Sigmoid colon (tissue), 6 donors: ENCODE measurements at regions not wholly inside any gene's neighbourhood (a gene's known extent, or its start where the extent isn't known, plus 50 kb on each side); places are given as distances from the start of the nearest gene placed in this dataset.

Experiments used
- DNase-seq: peaks from one replicate; pipeline ENCODE4 v3.0.0-alpha.2; 2019
- H3K27ac ChIP-seq, 4 donors: fragments of 200-600 bp; sonication (generic); one replicate each; pipeline ENCODE4 v1.5.1; 2016 to 2019; ENCODE audit warnings: mild to moderate bottlenecking in 1 of 4
- H3K27me3 ChIP-seq, 3 donors: fragments of 200-600 bp; sonication (generic); one replicate each; pipeline ENCODE4 v1.5.1; 2019; ENCODE audit warnings: mild to moderate bottlenecking in 1 of 3
- H3K36me3 ChIP-seq, 4 donors: fragments of 200-600 bp; sonication (generic); one replicate each; pipeline ENCODE4 v1.5.1; 2016 to 2019
- H3K4me1 ChIP-seq, 4 donors: fragments of 200-600 bp; sonication (generic); one replicate each; pipeline ENCODE4 v1.5.1; 2017 to 2019
- H3K4me3 ChIP-seq, 4 donors: fragments of 200-600 bp; sonication (generic); one replicate each; pipeline ENCODE4 v1.5.1; 2017 to 2019; ENCODE audit warnings: mild to moderate bottlenecking in 2 of 4, moderate library complexity in 1 of 4
- H3K9me3 ChIP-seq, 4 donors: fragments of 200-600 bp in 3 of 4; sonication (generic) in 3 of 4; one replicate each; pipeline versions ENCODE4 v1.5.1 to v1.6.1; 2013 to 2019
- EP300 ChIP-seq, 4 donors: sonication (generic); formaldehyde crosslinking; IDR thresholded peaks; one replicate each; pipeline ENCODE4 v1.6.1; 2017; ENCODE audit warnings: antibody characterized with exemption in 4 of 4
- POLR2A ChIP-seq, 2 donors: fragments of 450-650 bp; IDR thresholded peaks; one replicate each; pipeline ENCODE4 v1.6.1; 2016; ENCODE audit warnings: antibody characterized with exemption in 2 of 2, mild to moderate bottlenecking in 2 of 2, moderate library complexity in 2 of 2
- POLR2AphosphoS5 ChIP-seq, 4 donors: sonication (generic); formaldehyde crosslinking; IDR thresholded peaks; one replicate each; pipeline ENCODE4 v1.6.1; 2017; ENCODE audit warnings: antibody characterized with exemption in 4 of 4
- WGBS, 2 donors: extraction: QIAGEN DNeasy Blood & Tissue Kit; methylation state at CpG; one replicate each; pipeline ENCODE4 v1.1.7; 2013; 5-methylcytosine and 5-hydroxymethylcytosine counted together
- intact Hi-C: fragments of 100-400 bp; cut with DNase I; formaldehyde crosslinking; loops from one replicate; pipeline ENCODE4 v1.15.1; 2023
- TF ChIP-seq, protein P1 (sequence below), 4 experiments: fragments of 450-650 bp in 3 of 4; fragments of 200-600 bp in 1 of 4; IDR thresholded peaks; one replicate each; pipeline ENCODE4 v1.5.1; 2016 to 2019; ENCODE audit warnings: antibody characterized with exemption in 4 of 4, mild to moderate bottlenecking in 3 of 4, moderate library complexity in 2 of 4
- donor health status: healthy with polysubstance abuse.
- donor health status: healthy.

DNA sequence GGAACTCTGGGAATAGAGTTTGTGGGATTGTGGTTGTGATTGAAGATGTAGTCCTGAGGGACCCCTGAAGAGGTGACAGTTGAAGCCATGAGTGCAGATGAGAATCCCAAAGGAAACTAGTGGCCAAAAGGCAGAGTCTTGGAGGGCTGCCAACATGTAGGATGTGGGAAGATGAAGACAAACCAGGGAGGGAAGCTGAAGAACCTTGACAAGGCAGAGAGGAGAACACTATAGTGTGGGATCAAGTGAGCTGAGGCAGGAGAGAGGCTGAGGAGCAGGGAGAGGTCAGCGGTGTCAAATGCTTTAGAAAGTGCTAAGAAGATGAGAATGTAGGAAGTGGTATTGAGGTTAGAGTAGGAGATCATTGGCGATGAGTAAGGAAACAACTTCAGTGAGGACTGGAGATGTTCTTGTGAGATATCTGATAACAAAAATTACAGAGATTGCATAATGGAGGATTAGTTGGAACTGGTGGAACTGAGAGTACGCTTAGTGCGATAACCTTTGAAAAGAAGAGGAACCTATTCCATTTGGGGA, 88.5 kb upstream of the VCAM1 start:
- H3K27me3 ChIP-seq, result no peaks in the 10 kb centered on the region
- peaks cover 0 to 11% (median 7%) of the 10 kb centered on the region in 4 donors for H3K4me1 ChIP-seq
- H3K27ac ChIP-seq, result no peak overlapping the region
- TF ChIP-seq EP300 (IDR thresholded peaks at IDR 0.05) (no peak), POLR2A (IDR thresholded peaks at IDR 0.05) (no peak)
- TF ChIP-seq, protein P1, sequence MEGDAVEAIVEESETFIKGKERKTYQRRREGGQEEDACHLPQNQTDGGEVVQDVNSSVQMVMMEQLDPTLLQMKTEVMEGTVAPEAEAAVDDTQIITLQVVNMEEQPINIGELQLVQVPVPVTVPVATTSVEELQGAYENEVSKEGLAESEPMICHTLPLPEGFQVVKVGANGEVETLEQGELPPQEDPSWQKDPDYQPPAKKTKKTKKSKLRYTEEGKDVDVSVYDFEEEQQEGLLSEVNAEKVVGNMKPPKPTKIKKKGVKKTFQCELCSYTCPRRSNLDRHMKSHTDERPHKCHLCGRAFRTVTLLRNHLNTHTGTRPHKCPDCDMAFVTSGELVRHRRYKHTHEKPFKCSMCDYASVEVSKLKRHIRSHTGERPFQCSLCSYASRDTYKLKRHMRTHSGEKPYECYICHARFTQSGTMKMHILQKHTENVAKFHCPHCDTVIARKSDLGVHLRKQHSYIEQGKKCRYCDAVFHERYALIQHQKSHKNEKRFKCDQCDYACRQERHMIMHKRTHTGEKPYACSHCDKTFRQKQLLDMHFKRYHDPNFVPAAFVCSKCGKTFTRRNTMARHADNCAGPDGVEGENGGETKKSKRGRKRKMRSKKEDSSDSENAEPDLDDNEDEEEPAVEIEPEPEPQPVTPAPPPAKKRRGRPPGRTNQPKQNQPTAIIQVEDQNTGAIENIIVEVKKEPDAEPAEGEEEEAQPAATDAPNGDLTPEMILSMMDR (IDR thresholded peaks at IDR 0.05), result no peak
- no peaks in the 10 kb centered on the region for H3K9me3 ChIP-seq
- no peaks in the 10 kb centered on the region for H3K36me3 ChIP-seq
- 74 to 87% methylated on average over 4 of the region's 4 CpGs for WGBS, 2 donors
- H3K4me3 ChIP-seq, result no peak overlapping the region
- intact Hi-C loops, result no loop called here
- no peak for DNase-seq

- no peak for DNase-seq
- intact Hi-C loops, result no loop called here
- Histone ChIP-seq H3K27ac (peak overlapping the region in 1 of 4 donors; percentile 0), H3K4me1 (peaks cover 0 to 9% (median 6%) of the 10 kb centered on the region in 4 donors), H3K36me3 (no peaks in the 10 kb centered on the region), H3K4me3 (no peak overlapping the region), H3K27me3 (no peaks in the 10 kb centered on the region), H3K9me3 (peaks cover 0 to 4% (median 0%) of the 10 kb centered on the region in 4 donors)
- TF ChIP-seq, protein P1 (IDR thresholded peaks at IDR 0.05), result no peak
- TF ChIP-seq POLR2A (IDR thresholded peaks at IDR 0.05), result no peak
- no peak for TF ChIP-seq EP300 (IDR thresholded peaks at IDR 0.05)
- TF ChIP-seq POLR2AphosphoS5 (IDR thresholded peaks at IDR 0.05), result no peak
- 70 to 88% methylated on average over 2 of the region's 2 CpGs for WGBS, 2 donors
Measured at GRCh38 chr1:100642826-100643225, 76.7 kb upstream of the VCAM1 start.

DNA sequence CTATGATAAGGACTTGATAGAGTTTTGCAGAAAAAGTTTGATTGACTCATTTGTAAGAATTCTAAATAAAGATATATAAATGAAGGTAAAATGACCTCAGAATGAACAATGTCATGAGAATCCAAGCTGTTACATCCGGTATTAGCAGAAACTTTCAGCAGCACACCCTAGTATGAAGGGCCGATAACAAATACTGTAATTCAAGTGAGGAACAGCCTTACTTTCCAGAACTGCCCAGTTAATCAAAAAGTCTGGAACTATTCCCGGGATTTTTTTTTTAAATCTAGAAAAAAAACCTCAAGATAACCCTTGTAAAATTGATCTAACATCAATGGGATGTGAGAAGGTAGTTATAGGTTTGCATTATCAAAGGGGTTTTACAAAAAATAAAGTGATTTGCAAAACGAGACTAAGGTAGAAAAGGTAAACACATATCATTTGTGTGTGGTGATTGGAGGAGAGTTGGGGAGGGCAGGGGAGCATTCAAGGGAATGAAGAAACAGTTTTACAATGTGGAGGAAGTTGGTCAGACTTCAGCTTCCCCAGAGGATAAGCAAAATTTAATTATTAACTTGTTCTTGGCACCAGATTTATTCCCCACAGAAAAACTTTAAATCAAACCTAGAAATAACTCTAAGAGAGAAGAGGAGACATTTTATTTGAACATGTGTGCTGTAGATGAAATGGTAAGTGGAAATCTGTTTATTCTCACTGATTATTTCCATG, 75.9 kb upstream of the VCAM1 start:
- H3K9me3 ChIP-seq, result peaks cover 0 to under 1% (median 0%) of the 10 kb centered on the region in 4 donors
- H3K27me3 ChIP-seq, result no peaks in the 10 kb centered on the region
- TF ChIP-seq POLR2AphosphoS5 (IDR thresholded peaks at IDR 0.05), result peak in 1 of 4 donors; percentile 6
- no peak for TF ChIP-seq POLR2A (IDR thresholded peaks at IDR 0.05)
- peaks cover 0 to 9% (median 6%) of the 10 kb centered on the region in 4 donors for H3K4me1 ChIP-seq
- no peak overlapping the region for H3K4me3 ChIP-seq
- H3K27ac ChIP-seq, result peak overlapping the region in 1 of 4 donors; percentile 0
- WGBS, 2 donors, result 9 to 50% methylated on average over 4 of the region's 4 CpGs
- DNase-seq, result no peak
- intact Hi-C loops, result no loop called here
- H3K36me3 ChIP-seq, result no peaks in the 10 kb centered on the region

DNA sequence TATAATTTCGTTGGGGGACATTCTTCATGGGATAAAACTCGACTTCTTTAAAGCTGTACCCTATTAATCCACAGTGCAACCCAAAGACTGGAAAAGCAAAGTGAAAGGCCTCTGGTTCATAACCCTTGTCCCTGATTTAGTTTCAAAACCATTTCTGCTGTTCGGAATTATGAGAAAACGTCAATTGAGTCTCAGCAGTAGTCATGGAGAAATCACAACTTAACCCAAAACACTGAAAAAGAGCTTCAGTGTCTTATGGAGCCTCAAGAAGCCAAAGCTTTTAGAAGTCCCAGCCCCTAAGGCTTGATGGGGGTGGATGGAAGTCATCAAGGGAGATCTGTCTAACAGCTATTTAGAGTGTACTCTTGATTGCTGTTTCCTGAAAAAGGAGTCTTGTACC, 73.5 kb upstream of the VCAM1 start:
- Histone ChIP-seq H3K4me1 (peaks cover 0 to 9% (median 6%) of the 10 kb centered on the region in 4 donors), H3K27me3 (no peaks in the 10 kb centered on the region), H3K27ac (no peak overlapping the region), H3K36me3 (no peaks in the 10 kb centered on the region), H3K4me3 (no peak overlapping the region), H3K9me3 (no peaks in the 10 kb centered on the region)
- 73 to 85% methylated on average over 4 of the region's 4 CpGs for WGBS, 2 donors
- intact Hi-C loops, result no loop called here
- TF ChIP-seq POLR2AphosphoS5 (IDR thresholded peaks at IDR 0.05) (no peak), POLR2A (IDR thresholded peaks at IDR 0.05) (no peak), EP300 (IDR thresholded peaks at IDR 0.05) (no peak)
- TF ChIP-seq, protein P1 (IDR thresholded peaks at IDR 0.05), result no peak
- no peak for DNase-seq

DNA sequence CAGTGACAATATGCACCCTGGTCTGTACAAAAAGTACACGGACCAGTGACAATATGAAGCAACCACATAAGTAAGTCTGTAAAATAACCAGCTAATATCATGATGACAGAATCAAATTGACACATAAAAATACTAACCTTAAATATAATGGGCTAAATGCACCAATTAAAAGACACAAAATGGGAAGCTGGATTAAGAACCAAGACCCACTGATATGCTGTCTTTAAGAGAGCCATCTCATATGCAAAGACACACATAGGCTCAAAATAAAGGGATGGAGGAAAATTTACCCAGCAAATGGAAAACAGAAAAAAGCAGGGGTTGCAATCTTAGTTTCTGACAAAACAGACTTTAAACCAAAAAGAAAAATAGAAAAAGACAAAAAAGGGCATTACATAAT, 70.4 kb upstream of the VCAM1 start:
- Histone ChIP-seq H3K4me1 (no peaks in the 10 kb centered on the region), H3K27me3 (no peaks in the 10 kb centered on the region), H3K9me3 (no peaks in the 10 kb centered on the region), H3K27ac (no peak overlapping the region), H3K36me3 (no peaks in the 10 kb centered on the region), H3K4me3 (no peak overlapping the region)
- intact Hi-C loops, result no loop called here
- no peak for DNase-seq
- WGBS, 2 donors, result 86 to 97% methylated on average over 1 of the region's 1 CpG
- TF ChIP-seq, protein P1 (IDR thresholded peaks at IDR 0.05), result no peak
- TF ChIP-seq EP300 (IDR thresholded peaks at IDR 0.05), result no peak
- no peak for TF ChIP-seq POLR2A (IDR thresholded peaks at IDR 0.05)
- TF ChIP-seq POLR2AphosphoS5 (IDR thresholded peaks at IDR 0.05), result no peak
